ENCODE measurements at regions not wholly inside any gene's neighbourhood (a gene's known extent, or its start where the extent isn't known, plus 50 kb on each side); places are given as distances from the start of the nearest gene placed in this dataset.
A peak's percentile ranks its signal among the peaks of the same experiment; 100 is the strongest.

GRCh38 chr1:22285549-22286396 lies 142.9 kb upstream of the WNT4 start:
- H3K9me3 ChIP-seq (ENCODE audit: low read length): no peaks in the 10 kb centered on the region
- ChIA-PET POLR2A (no interaction called here), CTCF (ENCODE audit: low intra/inter-chr PET ratio, low total read pairs) (no interaction called here)
- DNase-seq (ENCODE audit: low spot score) (peak; percentile 18), ATAC-seq (peak; percentile 77), FAIRE-seq (no peak)
- peak overlapping the region; percentile 54 for H3K4me2 ChIP-seq (ENCODE audit: low read depth, low read length)
- H3K4me1 ChIP-seq (ENCODE audit: insufficient read depth, low read length): peaks cover 25% of the 10 kb centered on the region
- H3K36me3 ChIP-seq (replicated peaks in 1 of 2; ENCODE audit: control insufficient read depth in 1 of 2, insufficient read depth in 2 of 2, low read length in 2 of 2): no peaks in the 10 kb centered on the region
- H3K79me2 ChIP-seq (ENCODE audit: insufficient read depth, low read length): no peaks in the 10 kb centered on the region
- no peak overlapping the region for H3K9ac ChIP-seq (ENCODE audit: insufficient read depth, low read depth, low read length)
- no peak overlapping the region for H3K27ac ChIP-seq (ENCODE audit: extremely low read length, insufficient read depth, low read length)
- WGBS (ENCODE audit: low lambda C conversion rate): 68% methylated on average over 9 of the region's 37 CpGs
- no TSS peak for BruUV-seq (replicated peaks)
- H3K4me3 ChIP-seq (replicated peaks in 1 of 3; ENCODE audit: insufficient read depth in 1 of 3, low read depth in 2 of 3, low read length in 3 of 3): peak overlapping the region in 1 of 3 experiments; percentile 46; a peak in 1 of 6 replicates
- peaks cover 3 to 38% of the 10 kb centered on the region in 2 experiments; a peak in 4 of 5 replicates for H3K27me3 ChIP-seq (ENCODE audit: control insufficient read depth in 1 of 2, insufficient read depth in 2 of 2, low read length in 2 of 2)
- in situ Hi-C loops (cut with HindIII; ENCODE audit: extremely low pct_ligation_motif_present, low pct_unique_long_range_greater_than_20kb) (no loop called here), intact Hi-C loops (cut with micrococcal nuclease; ENCODE audit: unreplicated experiment) (no loop called here)
- H4K20me1 ChIP-seq (ENCODE audit: insufficient read depth, low read length): no peaks in the 10 kb centered on the region
- H2AFZ ChIP-seq (ENCODE audit: low read length): no peak overlapping the region
- TF ChIP-seq DNMT3B (CRISPR knock-in tag; conservative IDR thresholded peaks at IDR 0.05) (no peak), ARID5B (CRISPR knock-in tag; IDR thresholded peaks at IDR 0.05) (peak; percentile 39; the same call in 1 of the 2 replicates), ZNF746 (CRISPR knock-in tag; IDR thresholded peaks at IDR 0.05) (peak; percentile 87), THAP11 (CRISPR knock-in tag; IDR thresholded peaks at IDR 0.05) (no peak), RARA (CRISPR knock-in tag; IDR thresholded peaks at IDR 0.05) (peak; percentile 96), HOMEZ (CRISPR knock-in tag; IDR thresholded peaks at IDR 0.05; ENCODE audit: low read depth) (0 out of 2 replicates have a peak, but pooled peaks have one; percentile 34), ZNF687 (CRISPR knock-in tag; IDR thresholded peaks at IDR 0.05) (peak; percentile 44), RXRB (CRISPR knock-in tag; IDR thresholded peaks at IDR 0.05; ENCODE audit: borderline replicate concordance) (peak; percentile 49; the same call in 1 of the 2 replicates), ZNF709 (CRISPR knock-in tag; IDR thresholded peaks at IDR 0.05) (no peak), ZNF615 (CRISPR knock-in tag; IDR thresholded peaks at IDR 0.05; ENCODE audit: borderline replicate concordance) (no peak), SOX5 (CRISPR knock-in tag; IDR thresholded peaks at IDR 0.05; ENCODE audit: borderline replicate concordance) (peak; percentile 45; the same call in 1 of the 2 replicates), THRA (CRISPR knock-in tag; IDR thresholded peaks at IDR 0.05; ENCODE audit: borderline replicate concordance) (no peak), HDAC2 (CRISPR knock-in tag; IDR thresholded peaks at IDR 0.05) (0 out of 2 replicates have a peak, but pooled peaks have one; percentile 19)

Data from HepG2 (cell line).